ENCODE measurements at regions not wholly inside any gene's neighbourhood (a gene's known extent, or its start where the extent isn't known, plus 50 kb on each side); places are given as distances from the start of the nearest gene placed in this dataset.

DNA sequence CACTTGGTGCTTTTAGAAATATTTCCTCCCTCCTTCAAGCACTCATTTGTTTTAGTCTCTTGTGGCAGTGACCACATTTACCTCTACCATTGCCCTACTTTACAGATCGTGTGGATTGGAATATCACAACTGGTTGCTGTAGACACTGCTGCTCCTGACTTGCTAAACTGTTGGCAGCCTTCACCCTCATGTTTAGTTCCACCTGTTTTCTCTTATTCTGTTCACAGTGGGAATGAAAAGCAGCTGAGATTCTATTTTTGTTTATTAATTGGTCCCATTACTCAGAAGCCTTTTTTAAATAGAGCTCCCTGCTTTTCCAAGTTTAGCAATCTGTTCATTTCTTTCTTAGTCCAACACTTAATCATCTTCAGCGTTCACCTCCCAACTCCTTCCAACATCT, 308.9 kb downstream of the RWDD3 start:
- Histone ChIP-seq H3K27me3 (no peaks in the 10 kb centered on the region), H3K27ac (no peak overlapping the region), H3K4me1 (no peaks in the 10 kb centered on the region), H3K4me3 (no peak overlapping the region), H3K9me3 (no peaks in the 10 kb centered on the region), H3K36me3 (no peaks in the 10 kb centered on the region)
- intact Hi-C loops (cut with DNase I): no loop called here
- TF ChIP-seq, protein P1, sequence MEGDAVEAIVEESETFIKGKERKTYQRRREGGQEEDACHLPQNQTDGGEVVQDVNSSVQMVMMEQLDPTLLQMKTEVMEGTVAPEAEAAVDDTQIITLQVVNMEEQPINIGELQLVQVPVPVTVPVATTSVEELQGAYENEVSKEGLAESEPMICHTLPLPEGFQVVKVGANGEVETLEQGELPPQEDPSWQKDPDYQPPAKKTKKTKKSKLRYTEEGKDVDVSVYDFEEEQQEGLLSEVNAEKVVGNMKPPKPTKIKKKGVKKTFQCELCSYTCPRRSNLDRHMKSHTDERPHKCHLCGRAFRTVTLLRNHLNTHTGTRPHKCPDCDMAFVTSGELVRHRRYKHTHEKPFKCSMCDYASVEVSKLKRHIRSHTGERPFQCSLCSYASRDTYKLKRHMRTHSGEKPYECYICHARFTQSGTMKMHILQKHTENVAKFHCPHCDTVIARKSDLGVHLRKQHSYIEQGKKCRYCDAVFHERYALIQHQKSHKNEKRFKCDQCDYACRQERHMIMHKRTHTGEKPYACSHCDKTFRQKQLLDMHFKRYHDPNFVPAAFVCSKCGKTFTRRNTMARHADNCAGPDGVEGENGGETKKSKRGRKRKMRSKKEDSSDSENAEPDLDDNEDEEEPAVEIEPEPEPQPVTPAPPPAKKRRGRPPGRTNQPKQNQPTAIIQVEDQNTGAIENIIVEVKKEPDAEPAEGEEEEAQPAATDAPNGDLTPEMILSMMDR (IDR thresholded peaks at IDR 0.05): no peak
- no peak for DNase-seq (ENCODE audit: low spot score in 2 of 2)

DNA sequence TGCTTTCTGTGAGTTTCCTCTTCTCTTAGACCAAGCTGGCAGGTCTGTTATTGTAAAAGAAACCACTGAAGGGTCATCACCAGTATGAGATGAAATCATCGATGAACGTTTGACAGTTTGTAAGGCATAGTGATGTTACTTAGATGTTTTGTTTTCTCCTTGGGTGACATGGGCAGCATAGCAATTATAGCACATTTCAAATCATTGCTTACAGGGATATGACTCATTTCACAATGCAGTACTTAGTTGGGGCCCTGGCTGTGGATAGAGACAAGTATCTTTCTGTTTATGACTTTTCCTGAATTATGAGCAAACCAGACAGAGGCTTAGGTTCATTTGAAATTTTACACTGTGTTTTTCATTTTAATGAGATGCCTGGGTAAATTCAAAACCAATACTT, 313.0 kb downstream of the RWDD3 start:
- DNase-seq (ENCODE audit: low spot score in 2 of 2): no peak
- Histone ChIP-seq H3K4me3 (no peak overlapping the region), H3K9me3 (peaks cover 0 to 2% of the 10 kb centered on the region in 2 donors), H3K27ac (no peak overlapping the region), H3K27me3 (no peaks in the 10 kb centered on the region), H3K4me1 (no peaks in the 10 kb centered on the region), H3K36me3 (no peaks in the 10 kb centered on the region)
- intact Hi-C loops (cut with DNase I): no loop called here
- TF ChIP-seq, protein P1 (IDR thresholded peaks at IDR 0.05): no peak

DNA sequence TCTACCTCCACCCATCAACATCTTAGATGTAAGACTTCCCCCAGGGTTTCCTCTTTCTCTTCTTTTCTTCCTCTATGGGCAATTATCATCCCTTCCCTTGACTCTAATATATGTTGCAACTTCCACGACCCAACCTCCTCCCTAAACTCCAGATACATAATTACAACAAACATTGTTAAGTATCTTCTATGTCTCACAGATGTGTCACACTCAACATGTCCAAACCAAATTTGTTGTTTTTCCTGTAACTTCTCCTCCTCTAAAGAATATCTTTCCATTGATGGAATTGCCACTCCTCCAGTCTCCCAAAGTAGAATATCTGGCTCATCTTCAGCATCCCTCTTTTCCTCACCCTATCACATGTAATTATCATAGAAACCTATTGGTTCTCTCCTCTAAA, 314.2 kb downstream of the RWDD3 start:
- intact Hi-C loops (cut with DNase I): no loop called here
- TF ChIP-seq, protein P1 (IDR thresholded peaks at IDR 0.05): no peak
- H3K27ac ChIP-seq: no peak overlapping the region
- no peak for DNase-seq (ENCODE audit: low spot score in 2 of 2)
- H3K36me3 ChIP-seq: no peaks in the 10 kb centered on the region
- H3K4me3 ChIP-seq: no peak overlapping the region
- H3K9me3 ChIP-seq: peaks cover 0 to 2% of the 10 kb centered on the region in 2 donors
- no peaks in the 10 kb centered on the region for H3K27me3 ChIP-seq
- H3K4me1 ChIP-seq: no peaks in the 10 kb centered on the region

DNA sequence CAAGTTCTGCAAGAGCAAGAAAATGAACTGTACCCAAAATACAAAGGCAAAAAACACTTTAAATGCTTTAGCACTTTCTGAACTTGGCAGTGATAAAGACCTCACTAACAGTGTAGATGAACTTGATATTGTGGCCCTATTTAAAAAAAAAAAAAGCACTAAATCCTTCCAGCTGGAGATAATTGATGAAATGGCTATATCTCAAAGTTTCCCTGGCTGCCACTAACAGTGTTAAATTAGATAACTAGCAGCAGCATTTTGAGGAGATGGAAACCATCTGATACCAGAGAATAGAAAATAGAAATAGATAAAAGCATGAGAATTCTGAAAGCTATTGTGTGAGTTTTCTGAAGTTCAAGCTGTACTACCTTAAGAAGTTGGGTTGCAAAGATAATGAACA, 317.2 kb downstream of the RWDD3 start:
- Histone ChIP-seq H3K27ac (no peak overlapping the region), H3K36me3 (no peaks in the 10 kb centered on the region), H3K4me3 (no peak overlapping the region), H3K9me3 (peaks cover 0 to 2% of the 10 kb centered on the region in 2 donors), H3K4me1 (no peaks in the 10 kb centered on the region), H3K27me3 (no peaks in the 10 kb centered on the region)
- no peak for DNase-seq (ENCODE audit: low spot score in 2 of 2)
- intact Hi-C loops (cut with DNase I): no loop called here
- TF ChIP-seq, protein P1 (IDR thresholded peaks at IDR 0.05): no peak

DNA sequence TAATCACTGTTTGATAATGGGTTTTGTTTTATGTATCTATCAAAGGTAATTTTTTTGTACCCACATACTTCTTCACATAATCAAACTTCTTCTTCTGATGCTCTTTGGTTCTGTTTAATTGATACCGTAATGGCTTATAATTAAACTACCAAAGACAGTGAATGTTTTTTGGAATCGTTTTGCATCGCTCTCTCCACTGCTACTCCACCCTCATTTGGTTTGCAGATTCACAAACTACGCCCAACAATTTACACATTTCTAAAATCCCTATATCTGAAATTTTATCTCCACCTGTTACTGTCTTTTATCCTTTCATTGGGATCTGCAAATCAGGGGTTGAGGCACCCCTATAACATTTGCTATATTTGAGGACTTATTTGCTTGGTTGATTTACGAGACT, 319.6 kb downstream of the RWDD3 start:
- TF ChIP-seq, protein P1 (IDR thresholded peaks at IDR 0.05): no peak
- H3K36me3 ChIP-seq: no peaks in the 10 kb centered on the region

DNA sequence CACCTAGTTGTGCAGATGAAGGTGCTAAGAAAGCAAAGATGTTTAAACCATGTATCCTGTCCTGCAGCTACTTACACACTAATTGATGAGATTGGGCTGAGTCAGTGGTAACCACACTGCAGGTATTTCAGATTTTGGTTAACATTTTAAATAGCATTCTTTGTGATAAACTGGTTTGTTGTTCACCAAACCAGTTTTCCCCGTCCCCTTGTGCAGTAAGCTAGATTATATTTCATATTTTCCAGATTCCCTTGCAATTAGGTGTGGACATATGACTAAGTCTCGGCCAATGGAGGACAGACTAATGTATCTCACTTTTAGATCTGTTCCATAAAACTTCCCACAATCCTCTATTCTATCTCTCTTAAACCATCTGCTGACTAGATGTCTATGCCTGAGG, 320.4 kb downstream of the RWDD3 start:
- Histone ChIP-seq H3K4me3 (no peak overlapping the region), H3K9me3 (peaks cover 0 to 3% of the 10 kb centered on the region in 2 donors), H3K27ac (no peak overlapping the region), H3K27me3 (no peaks in the 10 kb centered on the region), H3K36me3 (no peaks in the 10 kb centered on the region), H3K4me1 (no peaks in the 10 kb centered on the region)
- DNase-seq (ENCODE audit: low spot score in 2 of 2): no peak
- TF ChIP-seq, protein P1 (IDR thresholded peaks at IDR 0.05): no peak
- intact Hi-C loops (cut with DNase I): no loop called here

More for the DNA sequence above, 319.6 kb downstream of the RWDD3 start:
- no peak overlapping the region for H3K27ac ChIP-seq
- no peaks in the 10 kb centered on the region for H3K27me3 ChIP-seq
- intact Hi-C loops (cut with DNase I): no loop called here
- no peak for DNase-seq (ENCODE audit: low spot score in 2 of 2)
- H3K4me1 ChIP-seq: no peaks in the 10 kb centered on the region
- peaks cover 0 to 5% of the 10 kb centered on the region in 2 donors for H3K9me3 ChIP-seq
- H3K4me3 ChIP-seq: no peak overlapping the region
